Left lung (tissue), 4 donors: ENCODE measurements at regions not wholly inside any gene's neighbourhood (a gene's known extent, or its start where the extent isn't known, plus 50 kb on each side); places are given as distances from the start of the nearest gene placed in this dataset.
"Not testable (repeated sequence)": the region's sequence is repeated elsewhere in the genome, so short reads cannot be mapped to it uniquely, and the experiment has no call there.

Experiments
- ATAC-seq: fragments of 200-7000 bp; cut with Tn5 transposase; one replicate; pipeline ENCODE4 v1.9.1; 2020; ENCODE audit warnings: moderate library complexity
- DNase-seq, 4 donors: peaks; one replicate each; pipeline ENCODE4 v3.0.0-alpha.2; 2013 to 2020
- H3K27ac ChIP-seq, 2 donors: fragments of 200-600 bp; sonication (generic) in 1 of 2; one replicate each; pipeline versions ENCODE4 v1.5.0 to v1.8.0; 2020 to 2021
- H3K27me3 ChIP-seq, 2 donors: fragments of 200-600 bp; sonication (generic) in 1 of 2; one replicate each; pipeline versions ENCODE4 v1.5.0 to v1.8.0; 2020 to 2021
- H3K36me3 ChIP-seq, 2 donors: fragments of 200-600 bp; sonication (generic) in 1 of 2; one replicate each; pipeline versions ENCODE4 v1.5.0 to v1.8.0; 2020 to 2021
- H3K4me1 ChIP-seq, 2 donors: fragments of 200-600 bp; one replicate each; pipeline ENCODE4 v1.8.0; 2021
- H3K4me3 ChIP-seq, 2 donors: fragments of 200-600 bp; sonication (generic) in 1 of 2; one replicate each; pipeline versions ENCODE4 v1.5.0 to v1.8.0; 2020 to 2021; ENCODE audit warnings: mild to moderate bottlenecking in 1 of 2
- H3K9me3 ChIP-seq, 2 donors: fragments of 200-600 bp; sonication (generic) in 1 of 2; one replicate each; pipeline versions ENCODE4 v1.5.0 to v1.8.0; 2020 to 2021
- CTCF ChIP-seq, 2 donors: fragments of 200-600 bp; sonication (generic) in 1 of 2; IDR thresholded peaks; one replicate each; pipeline versions ENCODE4 v1.5.0 to v1.8.0; 2021; ENCODE audit warnings: antibody characterized with exemption in 2 of 2
- intact Hi-C, 2 donors: fragments of 100-400 bp; cut with DNase I; formaldehyde crosslinking; loops; one replicate each; pipeline versions ENCODE4 v1.11.2 to v1.14.2; 2022
- donor health status: DM: no; HTN: yes; CAD: no.
- donor health status: DM: no; HTN: no; CAD: no.

DNA sequence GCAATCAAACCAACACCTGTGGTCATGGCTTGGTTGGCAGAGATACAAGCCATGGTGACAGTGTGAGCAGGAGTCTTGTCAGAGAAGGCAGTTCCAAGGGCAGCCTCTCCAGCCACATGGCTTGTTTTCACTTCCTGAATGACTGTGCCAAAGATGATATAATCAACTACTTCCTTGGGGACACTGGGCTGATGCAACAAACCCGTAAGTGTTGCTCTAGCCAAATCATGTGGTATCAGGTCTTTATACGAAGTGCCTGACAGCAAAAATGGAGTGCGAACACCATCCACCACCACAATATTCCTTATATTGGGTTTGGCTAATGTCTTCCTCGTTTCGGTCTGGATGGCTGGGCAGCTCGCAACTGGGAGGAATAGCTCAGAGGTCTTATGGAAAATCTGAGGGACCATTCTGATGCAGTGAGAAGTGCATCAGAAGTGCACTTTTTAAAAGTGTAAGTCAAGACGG is 922.0 kb downstream of the NLGN4X start:
- no peak for ATAC-seq

GRCh38 chrX:5305452-5305851 is 923.2 kb downstream of the NLGN4X start:
- H3K9me3 ChIP-seq: no peaks in the 10 kb centered on the region
- H3K4me1 ChIP-seq: no peaks in the 10 kb centered on the region
- ATAC-seq: no peak
- H3K27me3 ChIP-seq: no peaks in the 10 kb centered on the region
- no peak for DNase-seq
- intact Hi-C loops: no loop called here
- TF ChIP-seq CTCF (IDR thresholded peaks at IDR 0.05): no peak
- H3K36me3 ChIP-seq: no peaks in the 10 kb centered on the region
- H3K4me3 ChIP-seq: no peak overlapping the region
- H3K27ac ChIP-seq: no peak overlapping the region

More for the DNA sequence above, 922.0 kb downstream of the NLGN4X start:
- no peak for DNase-seq
- intact Hi-C loops: no loop called here
- Histone ChIP-seq H3K9me3 (no peaks in the 10 kb centered on the region), H3K4me3 (no peak overlapping the region), H3K4me1 (no peaks in the 10 kb centered on the region), H3K36me3 (no peaks in the 10 kb centered on the region), H3K27ac (no peak overlapping the region), H3K27me3 (no peaks in the 10 kb centered on the region)
- TF ChIP-seq CTCF (IDR thresholded peaks at IDR 0.05): no peak

- TF ChIP-seq CTCF (IDR thresholded peaks at IDR 0.05): no peak
- ATAC-seq (no peak), DNase-seq (no peak)
- Histone ChIP-seq H3K4me3 (no peak overlapping the region), H3K27me3 (no peaks in the 10 kb centered on the region), H3K4me1 (no peaks in the 10 kb centered on the region), H3K27ac (no peak overlapping the region), H3K36me3 (no peaks in the 10 kb centered on the region), H3K9me3 (peaks cover 0 to 3% of the 10 kb centered on the region in 2 donors)
- intact Hi-C loops: no loop called here
Measured at GRCh38 chrX:5295004-5295403, 933.7 kb downstream of the NLGN4X start.

DNA sequence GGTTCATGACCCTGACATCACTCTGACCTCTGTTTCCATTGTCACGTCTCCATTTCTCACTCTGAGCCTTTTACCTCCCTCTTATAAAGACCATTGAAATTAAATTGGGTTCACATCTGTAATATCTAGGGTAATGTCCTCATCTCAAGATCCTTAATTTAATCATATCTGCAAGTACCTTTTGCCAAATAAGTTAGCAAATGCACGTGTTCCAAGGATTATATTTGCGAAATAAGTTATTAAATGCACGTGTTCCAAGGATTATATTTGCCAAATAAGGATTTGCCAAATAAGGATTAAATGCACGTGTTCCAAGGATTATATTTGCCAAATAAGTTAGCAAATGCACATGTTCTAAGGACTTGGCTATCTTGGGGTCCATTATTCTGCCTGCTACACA is 938.0 kb downstream of the NLGN4X start:
- H3K36me3 ChIP-seq: no peaks in the 10 kb centered on the region
- intact Hi-C loops: no loop called here
- H3K4me3 ChIP-seq: no peak overlapping the region
- ATAC-seq (no peak), DNase-seq (no peak)
- H3K4me1 ChIP-seq: no peaks in the 10 kb centered on the region
- no peaks in the 10 kb centered on the region for H3K27me3 ChIP-seq
- H3K9me3 ChIP-seq: peaks cover 0 to 4% of the 10 kb centered on the region in 2 donors
- no peak overlapping the region for H3K27ac ChIP-seq
- TF ChIP-seq CTCF (IDR thresholded peaks at IDR 0.05): no peak

DNA sequence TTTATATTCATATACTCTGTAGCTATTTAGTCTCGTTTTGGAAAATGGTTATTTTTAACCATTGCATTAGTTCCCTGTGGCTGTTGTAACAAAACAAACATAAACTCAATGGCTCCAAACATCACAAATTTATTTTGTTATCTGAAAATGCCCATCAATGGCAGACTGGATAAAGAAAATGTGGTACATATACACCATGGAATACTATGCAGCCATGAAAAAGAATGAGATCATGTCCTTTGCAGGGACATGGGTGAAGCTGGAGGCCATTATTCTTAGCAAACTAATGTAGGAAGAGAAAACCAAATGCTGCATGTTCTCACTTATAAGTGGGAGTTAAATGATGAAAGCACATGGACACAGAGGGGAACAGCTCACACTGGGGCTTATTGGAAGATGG is 938.7 kb downstream of the NLGN4X start:
- DNase-seq, ATAC-seq, H3K36me3 ChIP-seq, H3K27ac ChIP-seq, H3K4me3 ChIP-seq, H3K9me3 ChIP-seq, intact Hi-C loops, H3K27me3 ChIP-seq, H3K4me1 ChIP-seq: not testable (repeated sequence)

DNA sequence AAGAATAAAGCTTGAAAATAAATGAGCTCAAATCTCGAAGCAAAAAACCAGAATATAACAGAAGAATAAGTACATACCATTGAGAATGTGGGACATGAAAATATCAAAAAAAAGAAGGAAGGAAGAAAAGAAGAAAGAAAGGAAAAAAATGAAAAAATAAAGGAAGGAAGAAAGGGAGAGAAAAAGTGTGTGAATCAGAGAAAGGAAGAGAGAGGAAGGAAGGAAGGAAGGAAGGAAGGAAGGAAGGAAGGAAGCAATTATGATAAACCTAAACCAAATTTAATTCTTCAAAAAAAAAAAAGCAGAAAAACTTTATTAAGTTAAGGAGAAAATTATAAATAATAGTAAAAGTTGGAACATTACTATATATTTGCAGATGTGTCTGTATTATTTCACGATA is 949.8 kb downstream of the NLGN4X start:
- intact Hi-C loops: no loop called here
- no peaks in the 10 kb centered on the region for H3K27me3 ChIP-seq
- TF ChIP-seq CTCF (IDR thresholded peaks at IDR 0.05): no peak
- H3K4me1 ChIP-seq: no peaks in the 10 kb centered on the region
- no peak for DNase-seq
- H3K4me3 ChIP-seq: no peak overlapping the region
- H3K36me3 ChIP-seq: no peaks in the 10 kb centered on the region
- H3K27ac ChIP-seq: no peak overlapping the region
- ATAC-seq: no peak
- no peaks in the 10 kb centered on the region for H3K9me3 ChIP-seq
